NB4 (cell line): ENCODE measurements at regions not wholly inside any gene's neighbourhood (a gene's known extent, or its start where the extent isn't known, plus 50 kb on each side); places are given as distances from the start of the nearest gene placed in this dataset.

Source experiments
- CTCF ChIP-seq: IDR thresholded peaks from one replicate; pipeline ENCODE4 v1.5.1; 2012; ENCODE audit warnings: low read depth, low read length
- POLR2A ChIP-seq: IDR thresholded peaks from 2 replicates; pipeline ENCODE4 v1.6.1; 2011; ENCODE audit warnings: mild to moderate bottlenecking; ENCODE audit not compliant: insufficient read length; ENCODE audit errors: extremely low read depth

- no peak for TF ChIP-seq CTCF
- TF ChIP-seq POLR2A: no peak
Observed at GRCh38 chr6:22827760-22828159, 258.4 kb downstream of the HDGFL1 start.
